Caco-2 (cell line): ENCODE measurements at regions not wholly inside any gene's neighbourhood (a gene's known extent, or its start where the extent isn't known, plus 50 kb on each side); places are given as distances from the start of the nearest gene placed in this dataset.

Experiments
- BruUV-seq: library from RNA; stranded (reverse); fragments of 400-500 nt; replicated peaks from 2 replicates; lab custom pipeline; 2021; lab: Mats Ljungman, UMichigan
- CTCF ChIA-PET: fragments of 300-600 bp; sonication (Branson Sonifier 250); formaldehyde crosslinking; loops from one replicate; lab custom pipeline; 2022; ENCODE audit warnings: antibody characterized with exemption; lab: Charles Lee
- POLR2A ChIA-PET: fragments of 300-600 bp; sonication (Branson Sonifier 250); formaldehyde crosslinking; loops from one replicate; lab custom pipeline; 2022; ENCODE audit warnings: antibody characterized with exemption; lab: Charles Lee
- DNase-seq, 2 experiments: peaks; one replicate each; pipeline versions ENCODE4 v3.0.0 to v3.0.0-alpha.2; 2020 to 2022
- H3K27me3 ChIP-seq: replicated peaks from 2 replicates; pipeline ENCODE4 v1.6.0; 2011; ENCODE audit warnings: low read length; ENCODE audit not compliant: control insufficient read depth, insufficient read depth
- H3K36me3 ChIP-seq: 2 replicates; pipeline ENCODE4 v1.5.1; 2011; ENCODE audit warnings: low read length; ENCODE audit not compliant: control insufficient read depth, insufficient read depth
- H3K4me1 ChIP-seq: fragments of 250-450 bp; sonication (Bioruptor Pico); 2 replicates; pipeline ENCODE4 v1.5.1; 2020; ENCODE audit warnings: mild to moderate bottlenecking
- H3K4me3 ChIP-seq: 2 replicates; pipeline ENCODE4 v1.5.1; 2011; ENCODE audit warnings: low read depth, mild to moderate bottlenecking, control low read depth, low read length
- H3K9me3 ChIP-seq: fragments of 250-450 bp; sonication (Bioruptor Pico); 2 replicates; pipeline ENCODE4 v1.5.1; 2020; ENCODE audit warnings: mild to moderate bottlenecking, moderate library complexity
- H3K27ac Mint-ChIP-seq: one replicate; pipeline ENCODE4 v1.8.0; 2022; ENCODE audit warnings: mixed read lengths; ENCODE audit not compliant: unreplicated experiment
- H3K27me3 Mint-ChIP-seq: one replicate; pipeline ENCODE4 v1.8.0; 2022; ENCODE audit warnings: mixed read lengths; ENCODE audit not compliant: insufficient read depth, unreplicated experiment
- H3K36me3 Mint-ChIP-seq: one replicate; pipeline ENCODE4 v1.8.0; 2022; ENCODE audit warnings: mild to moderate bottlenecking, mixed read lengths; ENCODE audit not compliant: insufficient read depth, unreplicated experiment
- H3K4me1 Mint-ChIP-seq: one replicate; pipeline ENCODE4 v1.8.0; 2022; ENCODE audit warnings: low read depth, mixed read lengths; ENCODE audit not compliant: unreplicated experiment
- H3K4me3 Mint-ChIP-seq: one replicate; pipeline ENCODE4 v1.8.0; 2022; ENCODE audit warnings: mild to moderate bottlenecking, moderate library complexity, mixed read lengths; ENCODE audit not compliant: unreplicated experiment
- H3K9me3 Mint-ChIP-seq: one replicate; pipeline ENCODE4 v1.8.0; 2022; ENCODE audit warnings: mixed read lengths; ENCODE audit not compliant: unreplicated experiment
- intact Hi-C: fragments of 100-400 bp; cut with micrococcal nuclease; formaldehyde crosslinking; loops from one replicate; pipeline ENCODE4 v1.10.0; 2022; ENCODE audit not compliant: unreplicated experiment
- TF ChIP-seq, protein P1 (sequence below), 2 experiments: fragments of 200-600 bp in 1 of 2; IDR thresholded peaks; 1 replicate in 1 of 2; 2 replicates in 1 of 2; pipeline versions ENCODE4 v1.5.1 to v1.8.0; 2011 to 2022; ENCODE audit warnings: antibody characterized with exemption in 1 of 2, control low read depth in 1 of 2, inconsistent platforms in 1 of 2, low read depth in 1 of 2, low read length in 1 of 2, mild to moderate bottlenecking in 1 of 2, moderate library complexity in 1 of 2; ENCODE audit not compliant: insufficient read depth in 1 of 2, severe bottlenecking in 1 of 2, unreplicated experiment in 1 of 2

DNA sequence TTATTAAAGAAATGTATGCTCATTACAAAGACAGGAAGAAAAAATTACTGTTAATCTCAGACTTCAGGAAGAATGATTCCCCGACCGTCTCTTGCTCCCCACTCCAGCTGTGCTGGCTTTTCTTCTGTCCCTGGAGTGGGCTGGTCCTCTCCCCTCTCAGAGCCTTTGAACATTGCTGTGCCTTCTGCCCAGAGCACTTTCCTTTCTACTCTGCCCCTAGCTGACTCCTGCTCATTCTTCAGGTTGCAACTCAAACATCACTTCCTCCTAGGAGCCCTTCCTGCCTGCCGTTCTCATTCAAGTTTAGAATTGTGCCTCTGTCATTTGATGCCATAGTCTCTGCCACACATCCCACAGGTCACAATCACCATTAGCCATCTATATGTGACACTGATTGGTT is 329.5 kb downstream of the MIAT start:
- no peaks in the 10 kb centered on the region for H3K4me1 Mint-ChIP-seq
- ChIA-PET CTCF (no interaction called here), POLR2A (no interaction called here)
- no peak overlapping the region for H3K4me3 ChIP-seq
- H3K9me3 Mint-ChIP-seq, result no peaks in the 10 kb centered on the region
- no TSS peak for BruUV-seq
- H3K9me3 ChIP-seq, result no peaks in the 10 kb centered on the region
- DNase-seq, result no peak
- H3K4me3 Mint-ChIP-seq, result no peak overlapping the region
- no peaks in the 10 kb centered on the region for H3K36me3 Mint-ChIP-seq
- no peak overlapping the region for H3K27ac Mint-ChIP-seq
- H3K36me3 ChIP-seq, result no peaks in the 10 kb centered on the region
- intact Hi-C loops, result no loop called here
- no peaks in the 10 kb centered on the region; the same call in 1 of the 2 replicates for H3K27me3 ChIP-seq
- no peaks in the 10 kb centered on the region for H3K4me1 ChIP-seq
- TF ChIP-seq, protein P1, sequence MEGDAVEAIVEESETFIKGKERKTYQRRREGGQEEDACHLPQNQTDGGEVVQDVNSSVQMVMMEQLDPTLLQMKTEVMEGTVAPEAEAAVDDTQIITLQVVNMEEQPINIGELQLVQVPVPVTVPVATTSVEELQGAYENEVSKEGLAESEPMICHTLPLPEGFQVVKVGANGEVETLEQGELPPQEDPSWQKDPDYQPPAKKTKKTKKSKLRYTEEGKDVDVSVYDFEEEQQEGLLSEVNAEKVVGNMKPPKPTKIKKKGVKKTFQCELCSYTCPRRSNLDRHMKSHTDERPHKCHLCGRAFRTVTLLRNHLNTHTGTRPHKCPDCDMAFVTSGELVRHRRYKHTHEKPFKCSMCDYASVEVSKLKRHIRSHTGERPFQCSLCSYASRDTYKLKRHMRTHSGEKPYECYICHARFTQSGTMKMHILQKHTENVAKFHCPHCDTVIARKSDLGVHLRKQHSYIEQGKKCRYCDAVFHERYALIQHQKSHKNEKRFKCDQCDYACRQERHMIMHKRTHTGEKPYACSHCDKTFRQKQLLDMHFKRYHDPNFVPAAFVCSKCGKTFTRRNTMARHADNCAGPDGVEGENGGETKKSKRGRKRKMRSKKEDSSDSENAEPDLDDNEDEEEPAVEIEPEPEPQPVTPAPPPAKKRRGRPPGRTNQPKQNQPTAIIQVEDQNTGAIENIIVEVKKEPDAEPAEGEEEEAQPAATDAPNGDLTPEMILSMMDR (IDR thresholded peaks at IDR 0.05; ENCODE audit: insufficient read depth in 1 of 2, low read depth in 1 of 2, low read length in 1 of 2, severe bottlenecking in 1 of 2, unreplicated experiment in 1 of 2), result no peak
- H3K27me3 Mint-ChIP-seq, result peaks cover 7% of the 10 kb centered on the region

DNA sequence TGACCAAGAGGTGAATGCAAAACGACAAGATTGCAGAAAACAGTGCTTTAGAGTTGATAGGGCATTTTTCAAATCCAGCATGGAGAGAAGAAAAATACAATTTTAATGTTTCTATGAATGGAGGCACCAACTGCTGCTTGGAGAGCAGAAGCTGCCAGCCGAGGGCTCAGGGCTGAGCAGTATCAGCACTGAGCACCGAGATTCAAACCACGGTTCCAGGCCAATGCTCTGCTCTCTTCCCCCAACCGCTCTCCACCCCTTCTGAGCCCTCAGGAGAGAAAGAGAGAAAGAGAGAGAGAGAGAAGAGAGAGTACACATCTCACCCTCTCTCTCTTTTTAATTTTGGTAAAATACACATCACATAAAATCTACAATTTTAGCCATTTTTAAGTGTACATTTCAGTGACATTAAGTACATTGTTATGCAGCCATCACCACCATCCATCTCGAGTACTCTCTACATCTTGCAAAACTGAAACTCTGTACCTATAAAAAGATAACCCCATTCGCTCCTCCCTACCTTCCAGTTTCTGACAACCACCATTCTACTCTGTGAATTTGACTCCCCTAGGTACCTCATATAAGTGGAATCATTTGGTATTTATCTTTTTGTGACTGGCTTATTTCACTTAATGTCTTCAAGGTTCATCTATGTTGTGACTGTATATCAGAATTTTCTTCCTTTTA is 333.3 kb downstream of the MIAT start:
- Histone ChIP-seq H3K27me3 (no peaks in the 10 kb centered on the region; the same call in 1 of the 2 replicates), H3K4me1 (no peaks in the 10 kb centered on the region), H3K4me3 (no peak overlapping the region), H3K36me3 (no peaks in the 10 kb centered on the region), H3K9me3 (no peaks in the 10 kb centered on the region)
- ChIA-PET POLR2A (no interaction called here), CTCF (no interaction called here)
- peaks cover under 1% of the 10 kb centered on the region for H3K27me3 Mint-ChIP-seq
- no peak overlapping the region for H3K27ac Mint-ChIP-seq
- TF ChIP-seq, protein P1 (IDR thresholded peaks at IDR 0.05; ENCODE audit: insufficient read depth in 1 of 2, low read depth in 1 of 2, low read length in 1 of 2, severe bottlenecking in 1 of 2, unreplicated experiment in 1 of 2), result no peak
- DNase-seq, result no peak
- no peaks in the 10 kb centered on the region for H3K9me3 Mint-ChIP-seq
- intact Hi-C loops, result no loop called here
- no TSS peak for BruUV-seq
- no peak overlapping the region for H3K4me3 Mint-ChIP-seq
- no peaks in the 10 kb centered on the region for H3K4me1 Mint-ChIP-seq
- H3K36me3 Mint-ChIP-seq, result no peaks in the 10 kb centered on the region

GRCh38 chr22:26992556-26992955 is 335.2 kb downstream of the MIAT start:
- Mint-ChIP-seq H3K4me1 (no peaks in the 10 kb centered on the region), H3K36me3 (no peaks in the 10 kb centered on the region), H3K27ac (no peak overlapping the region), H3K9me3 (no peaks in the 10 kb centered on the region), H3K4me3 (no peak overlapping the region), H3K27me3 (peaks cover 3% of the 10 kb centered on the region)
- Histone ChIP-seq H3K9me3 (no peaks in the 10 kb centered on the region), H3K4me3 (no peak overlapping the region), H3K4me1 (no peaks in the 10 kb centered on the region), H3K27me3 (no peaks in the 10 kb centered on the region; the same call in 1 of the 2 replicates), H3K36me3 (no peaks in the 10 kb centered on the region)
- BruUV-seq, result no TSS peak
- TF ChIP-seq, protein P1 (IDR thresholded peaks at IDR 0.05; ENCODE audit: insufficient read depth in 1 of 2, low read depth in 1 of 2, low read length in 1 of 2, severe bottlenecking in 1 of 2, unreplicated experiment in 1 of 2), result no peak
- no peak for DNase-seq
- ChIA-PET CTCF (no interaction called here), POLR2A (no interaction called here)
- intact Hi-C loops, result no loop called here
